Breast epithelium (tissue), 4 donors: ENCODE measurements at regions not wholly inside any gene's neighbourhood (a gene's known extent, or its start where the extent isn't known, plus 50 kb on each side); places are given as distances from the start of the nearest gene placed in this dataset.

Experiments used
- DNase-seq, 2 donors: peaks; one replicate each; pipeline ENCODE4 v3.0.0-alpha.2; 2019; ENCODE audit warnings: low spot score in 2 of 2
- H3K27ac ChIP-seq, 2 donors: fragments of 200-600 bp; sonication (generic) in 1 of 2; one replicate each; pipeline ENCODE4 v1.5.1; 2016 to 2019; ENCODE audit warnings: mild to moderate bottlenecking in 1 of 2
- H3K27me3 ChIP-seq, 2 donors: fragments of 200-600 bp; sonication (generic) in 1 of 2; one replicate each; pipeline versions ENCODE4 v1.5.1 to v1.6.0; 2017 to 2019; ENCODE audit warnings: control low read depth in 1 of 2, mild to moderate bottlenecking in 1 of 2
- H3K36me3 ChIP-seq: fragments of 200-600 bp; one replicate; pipeline ENCODE4 v1.5.1; 2019
- H3K4me1 ChIP-seq, 2 donors: fragments of 200-600 bp; sonication (generic); one replicate each; pipeline ENCODE4 v1.5.1; 2016 to 2019; ENCODE audit warnings: control low read depth in 1 of 2
- H3K4me3 ChIP-seq, 3 donors: fragments of 200-600 bp; sonication (generic); 1 replicate in 2 of 3; 2 replicates in 1 of 3; pipeline ENCODE4 v1.5.1; 2016 to 2019; ENCODE audit warnings: mild to moderate bottlenecking in 3 of 3, moderate library complexity in 2 of 3
- H3K9me3 ChIP-seq, 2 donors: fragments of 200-600 bp; sonication (generic) in 1 of 2; one replicate each; pipeline ENCODE4 v1.5.1; 2016 to 2019; ENCODE audit warnings: control low read depth in 1 of 2
- CTCF ChIP-seq, 3 donors: fragments of 450-650 bp; IDR thresholded peaks; one replicate each; pipeline ENCODE4 v1.5.1; 2016 to 2017; ENCODE audit warnings: antibody characterized with exemption in 3 of 3, mild to moderate bottlenecking in 3 of 3, moderate library complexity in 3 of 3
- POLR2A ChIP-seq: fragments of 450-650 bp; IDR thresholded peaks from one replicate; pipeline ENCODE4 v1.6.1; 2016; ENCODE audit warnings: antibody characterized with exemption, mild to moderate bottlenecking, moderate library complexity
- POLR2AphosphoS5 ChIP-seq, 3 donors: sonication (generic); formaldehyde crosslinking; IDR thresholded peaks; one replicate each; pipeline ENCODE4 v1.6.1; 2017; ENCODE audit warnings: antibody characterized with exemption in 3 of 3
- intact Hi-C: fragments of 100-400 bp; cut with DNase I; formaldehyde crosslinking; loops from one replicate; pipeline ENCODE4 v1.15.1; 2023; ENCODE audit warnings: low total_unique reads

DNA sequence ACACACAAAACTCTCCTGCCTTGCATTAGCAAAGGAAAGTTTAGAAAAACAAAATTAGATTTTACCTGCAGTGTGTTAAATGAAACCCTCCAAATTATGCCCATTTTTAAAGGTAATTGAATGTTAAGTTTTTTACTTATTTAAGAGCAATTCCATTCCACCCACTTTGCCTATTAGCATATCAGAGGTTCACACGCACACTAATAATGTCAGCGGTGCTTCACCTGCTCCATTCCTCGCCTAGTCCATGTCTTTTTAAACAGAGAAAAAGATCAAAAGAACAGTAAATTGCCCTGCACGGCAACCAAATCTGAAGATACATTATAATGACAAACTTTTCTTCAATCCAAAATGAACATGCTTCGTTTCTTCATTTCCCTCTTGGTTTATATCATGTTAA lies 97.3 kb upstream of the LRRN1 start:
- H3K4me3 ChIP-seq, result no peak overlapping the region
- H3K9me3 ChIP-seq, result no peaks in the 10 kb centered on the region
- H3K27ac ChIP-seq, result no peak overlapping the region
- H3K36me3 ChIP-seq, result no peaks in the 10 kb centered on the region
- no peaks in the 10 kb centered on the region for H3K27me3 ChIP-seq
- intact Hi-C loops, result no loop called here
- no peaks in the 10 kb centered on the region for H3K4me1 ChIP-seq
- DNase-seq, result no peak
- TF ChIP-seq CTCF (IDR thresholded peaks at IDR 0.05), result no peak

- TF ChIP-seq CTCF (IDR thresholded peaks at IDR 0.05) (no peak), POLR2AphosphoS5 (IDR thresholded peaks at IDR 0.05) (no peak), POLR2A (no peak)
- Histone ChIP-seq H3K4me1 (no peaks in the 10 kb centered on the region), H3K4me3 (no peak overlapping the region), H3K36me3 (no peaks in the 10 kb centered on the region), H3K27me3 (no peaks in the 10 kb centered on the region), H3K27ac (no peak overlapping the region), H3K9me3 (no peaks in the 10 kb centered on the region)
- DNase-seq, result no peak
- intact Hi-C loops, result no loop called here
Observed at GRCh38 chr3:3699816-3700633, 99.2 kb upstream of the LRRN1 start.

GRCh38 chr3:3699407-3699806 lies 99.8 kb upstream of the LRRN1 start:
- no peak overlapping the region for H3K27ac ChIP-seq
- no peak overlapping the region for H3K4me3 ChIP-seq
- no peaks in the 10 kb centered on the region for H3K4me1 ChIP-seq
- H3K9me3 ChIP-seq, result no peaks in the 10 kb centered on the region
- no peaks in the 10 kb centered on the region for H3K36me3 ChIP-seq
- no peaks in the 10 kb centered on the region for H3K27me3 ChIP-seq
- TF ChIP-seq POLR2A (no peak), CTCF (IDR thresholded peaks at IDR 0.05) (no peak), POLR2AphosphoS5 (IDR thresholded peaks at IDR 0.05) (no peak)
- DNase-seq, result no peak
- intact Hi-C loops, result no loop called here

- TF ChIP-seq POLR2A (no peak), POLR2AphosphoS5 (IDR thresholded peaks at IDR 0.05) (no peak), CTCF (IDR thresholded peaks at IDR 0.05) (no peak)
- Histone ChIP-seq H3K27me3 (no peaks in the 10 kb centered on the region), H3K27ac (no peak overlapping the region), H3K4me3 (no peak overlapping the region), H3K9me3 (no peaks in the 10 kb centered on the region), H3K4me1 (no peaks in the 10 kb centered on the region), H3K36me3 (no peaks in the 10 kb centered on the region)
- DNase-seq, result no peak
- intact Hi-C loops, result no loop called here
Observed at GRCh38 chr3:3696345-3696744, 102.9 kb upstream of the LRRN1 start.

DNA sequence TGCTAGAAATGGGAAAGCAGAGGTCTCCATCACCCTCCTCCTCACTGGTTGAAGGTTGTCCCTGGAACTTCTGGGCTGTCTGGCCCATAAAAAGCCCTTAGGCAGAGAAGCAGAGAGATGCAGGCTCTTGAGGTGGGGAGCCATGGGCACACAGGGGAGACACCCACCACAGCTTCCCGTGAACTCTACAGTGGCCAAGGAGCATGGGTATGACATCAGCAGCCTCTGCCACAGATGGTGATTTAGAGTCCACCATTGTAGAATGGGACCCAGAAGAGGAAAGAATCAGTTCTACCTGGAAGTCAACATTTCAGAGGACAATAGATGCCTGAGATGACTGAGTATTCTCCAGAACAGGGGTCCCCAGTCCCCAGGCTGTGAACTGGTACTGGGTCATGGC lies 105.6 kb upstream of the LRRN1 start:
- TF ChIP-seq CTCF (IDR thresholded peaks at IDR 0.05) (no peak), POLR2A (no peak), POLR2AphosphoS5 (IDR thresholded peaks at IDR 0.05) (no peak)
- H3K4me3 ChIP-seq, result no peak overlapping the region
- H3K36me3 ChIP-seq, result no peaks in the 10 kb centered on the region
- no peak overlapping the region for H3K27ac ChIP-seq
- H3K27me3 ChIP-seq, result no peaks in the 10 kb centered on the region
- intact Hi-C loops, result no loop called here
- H3K4me1 ChIP-seq, result no peaks in the 10 kb centered on the region
- no peak for DNase-seq
- no peaks in the 10 kb centered on the region for H3K9me3 ChIP-seq
